HUES48 (cell line): ENCODE measurements at regions not wholly inside any gene's neighbourhood (a gene's known extent, or its start where the extent isn't known, plus 50 kb on each side); places are given as distances from the start of the nearest gene placed in this dataset.
"Not testable (repeated sequence)": the region's sequence is repeated elsewhere in the genome, so short reads cannot be mapped to it uniquely, and the experiment has no call there.

Experiments
- H3K27ac ChIP-seq: one replicate; pipeline ENCODE4 v1.7.0; 2013; ENCODE audit warnings: low read depth, low read length, inconsistent platforms
- H3K27me3 ChIP-seq: 2 replicates; pipeline ENCODE4 v1.6.1; 2013; ENCODE audit warnings: mild to moderate bottlenecking, low read length; ENCODE audit not compliant: control insufficient read depth, insufficient read depth
- H3K36me3 ChIP-seq: 2 replicates; pipeline ENCODE4 v1.6.1; 2013; ENCODE audit warnings: low read length; ENCODE audit not compliant: control insufficient read depth, insufficient read depth
- H3K4me1 ChIP-seq: 2 replicates; pipeline ENCODE4 v1.6.1; 2013; ENCODE audit warnings: mild to moderate bottlenecking, low read length; ENCODE audit not compliant: control insufficient read depth, insufficient read depth
- H3K4me3 ChIP-seq: 2 replicates; pipeline ENCODE4 v1.5.1; 2013; ENCODE audit warnings: mild to moderate bottlenecking, low read depth, low read length
- H3K9ac ChIP-seq: 2 replicates; pipeline ENCODE4 v1.6.1; 2013; ENCODE audit warnings: mild to moderate bottlenecking, low read depth, low read length, moderate library complexity
- H3K9me3 ChIP-seq: 2 replicates; pipeline ENCODE4 v1.6.1; 2013; ENCODE audit warnings: low read length; ENCODE audit not compliant: control insufficient read depth, insufficient read depth

DNA sequence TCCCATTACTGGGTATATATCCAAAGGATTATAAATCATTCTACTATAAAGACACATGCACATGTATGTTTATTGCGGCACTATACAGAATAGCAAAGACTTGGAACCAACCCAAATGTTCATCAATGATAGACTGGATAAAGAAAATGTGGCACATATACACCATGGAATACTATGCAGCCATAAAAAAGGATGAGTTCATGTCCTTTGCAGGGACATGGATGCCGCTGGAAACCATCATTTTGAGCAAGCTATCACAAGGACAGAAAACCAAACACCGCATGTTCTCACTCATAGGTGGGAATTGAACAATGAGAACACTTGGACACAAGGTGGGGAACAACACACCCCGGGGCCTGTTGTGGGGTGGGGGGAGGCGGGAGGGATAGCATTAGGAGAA lies 57.0 kb upstream of the NEUROD1 start:
- not testable (repeated sequence) for H3K9ac ChIP-seq, H3K27ac ChIP-seq, H3K4me3 ChIP-seq, H3K27me3 ChIP-seq, H3K9me3 ChIP-seq, H3K4me1 ChIP-seq, H3K36me3 ChIP-seq

- Histone ChIP-seq H3K4me3 (no peak overlapping the region), H3K9me3 (no peaks in the 10 kb centered on the region), H3K27me3 (no peaks in the 10 kb centered on the region), H3K27ac (no peak overlapping the region), H3K9ac (no peak overlapping the region), H3K36me3 (no peaks in the 10 kb centered on the region), H3K4me1 (no peaks in the 10 kb centered on the region)
Measured at GRCh38 chr2:181738074-181738473, 57.8 kb upstream of the NEUROD1 start.

- H3K9ac ChIP-seq = no peak overlapping the region
- no peaks in the 10 kb centered on the region for H3K4me1 ChIP-seq
- H3K27ac ChIP-seq = no peak overlapping the region
- no peaks in the 10 kb centered on the region for H3K9me3 ChIP-seq
- no peak overlapping the region for H3K4me3 ChIP-seq
- H3K27me3 ChIP-seq = no peaks in the 10 kb centered on the region
- H3K36me3 ChIP-seq = no peaks in the 10 kb centered on the region
Measured at GRCh38 chr2:181738563-181738962, 58.2 kb upstream of the NEUROD1 start.

- Histone ChIP-seq H3K27me3 (no peaks in the 10 kb centered on the region), H3K36me3 (no peaks in the 10 kb centered on the region), H3K4me3 (no peak overlapping the region), H3K9me3 (no peaks in the 10 kb centered on the region), H3K4me1 (no peaks in the 10 kb centered on the region), H3K27ac (no peak overlapping the region), H3K9ac (no peak overlapping the region)
Measured at GRCh38 chr2:181741756-181742155, 61.4 kb upstream of the NEUROD1 start.

- Histone ChIP-seq H3K36me3 (no peaks in the 10 kb centered on the region), H3K9ac (no peak overlapping the region), H3K27ac (no peak overlapping the region), H3K4me1 (no peaks in the 10 kb centered on the region), H3K27me3 (no peaks in the 10 kb centered on the region), H3K9me3 (no peaks in the 10 kb centered on the region), H3K4me3 (no peak overlapping the region)
Measured at GRCh38 chr2:181742361-181742760, 62.0 kb upstream of the NEUROD1 start.

DNA sequence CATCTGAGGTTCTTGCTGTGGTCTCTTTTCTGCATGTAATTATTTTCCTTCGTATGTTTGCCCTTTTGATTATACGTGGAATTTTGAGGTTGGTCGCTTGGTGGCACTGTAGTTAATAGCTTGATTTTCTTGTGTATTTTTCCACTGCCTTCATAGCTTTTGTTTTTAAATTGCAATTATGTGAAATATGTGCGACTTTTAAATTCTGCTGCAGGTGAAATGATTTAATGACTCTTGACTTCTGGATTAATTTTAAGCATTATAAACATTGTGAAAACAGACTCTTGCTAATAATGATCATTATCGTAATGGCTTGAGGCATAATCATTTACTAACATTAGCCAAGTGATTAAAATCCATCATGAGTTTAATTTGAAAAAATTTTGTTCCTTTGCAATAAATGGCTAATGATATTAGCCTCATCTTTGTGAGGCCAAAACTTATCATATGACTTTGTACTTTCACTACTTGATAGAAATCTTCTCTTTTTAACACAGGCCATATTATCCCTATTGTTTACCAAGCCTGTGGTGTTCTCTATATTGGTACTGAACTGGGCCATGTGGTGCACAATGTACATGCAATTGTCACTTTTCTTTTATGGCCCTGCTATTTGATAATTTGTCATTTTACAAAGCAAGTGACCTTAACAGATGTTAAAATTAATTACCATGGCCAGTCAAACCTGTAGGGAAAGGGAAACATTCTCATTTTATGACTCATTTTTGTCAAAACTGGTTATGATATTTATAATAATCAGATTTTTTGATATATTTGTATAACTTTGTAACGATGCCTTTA lies 62.8 kb upstream of the NEUROD1 start:
- no peaks in the 10 kb centered on the region for H3K4me1 ChIP-seq
- H3K4me3 ChIP-seq = no peak overlapping the region
- no peaks in the 10 kb centered on the region for H3K36me3 ChIP-seq
- H3K27me3 ChIP-seq = no peaks in the 10 kb centered on the region
- H3K9me3 ChIP-seq = no peaks in the 10 kb centered on the region
- H3K9ac ChIP-seq = no peak overlapping the region
- H3K27ac ChIP-seq = no peak overlapping the region

GRCh38 chr2:181743723-181744031 lies 63.4 kb upstream of the NEUROD1 start:
- Histone ChIP-seq H3K9ac (no peak overlapping the region), H3K9me3 (no peaks in the 10 kb centered on the region), H3K27ac (no peak overlapping the region), H3K27me3 (no peaks in the 10 kb centered on the region), H3K4me1 (no peaks in the 10 kb centered on the region), H3K36me3 (no peaks in the 10 kb centered on the region), H3K4me3 (no peak overlapping the region)

DNA sequence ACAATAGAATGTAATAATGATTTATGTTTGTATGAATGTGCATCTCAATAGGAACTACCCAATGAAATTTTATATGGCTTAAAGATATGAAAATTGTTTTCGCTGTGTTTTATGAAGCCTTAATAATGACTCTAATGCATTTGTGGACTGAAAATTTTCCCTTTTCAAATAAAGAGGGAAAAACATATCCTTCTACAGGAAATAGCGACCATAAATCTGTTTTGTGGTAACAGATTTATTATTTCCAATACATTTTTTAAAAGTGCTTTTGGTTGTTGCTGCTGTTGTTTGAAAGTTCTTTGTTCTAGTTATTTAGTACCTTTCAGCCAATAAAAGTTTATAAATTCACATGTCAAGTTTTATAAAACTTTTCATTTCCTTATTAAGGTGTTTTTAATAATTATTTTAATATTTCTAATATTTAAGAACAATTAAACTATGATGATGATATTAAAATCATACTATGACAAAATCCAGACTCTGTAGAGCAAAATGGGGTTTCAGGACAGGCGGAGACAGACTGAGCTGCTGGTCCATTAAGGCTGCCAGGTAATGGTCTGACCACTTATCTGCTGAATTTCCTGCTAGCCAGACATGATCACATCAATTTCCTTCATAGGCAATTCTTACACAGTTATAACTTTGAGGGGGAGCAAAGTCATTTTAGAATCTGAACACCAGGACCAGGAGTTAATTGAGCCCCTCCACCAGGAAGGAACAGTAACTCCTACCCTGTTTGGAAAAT lies 65.7 kb upstream of the NEUROD1 start:
- H3K9ac ChIP-seq = no peak overlapping the region
- H3K4me3 ChIP-seq = no peak overlapping the region
- 0 out of 2 replicates have a peak, but pooled peaks cover 4% of the 10 kb centered on the region for H3K4me1 ChIP-seq
- no peaks in the 10 kb centered on the region for H3K36me3 ChIP-seq
- H3K27ac ChIP-seq = no peak overlapping the region
- H3K9me3 ChIP-seq = no peaks in the 10 kb centered on the region
- no peaks in the 10 kb centered on the region for H3K27me3 ChIP-seq

DNA sequence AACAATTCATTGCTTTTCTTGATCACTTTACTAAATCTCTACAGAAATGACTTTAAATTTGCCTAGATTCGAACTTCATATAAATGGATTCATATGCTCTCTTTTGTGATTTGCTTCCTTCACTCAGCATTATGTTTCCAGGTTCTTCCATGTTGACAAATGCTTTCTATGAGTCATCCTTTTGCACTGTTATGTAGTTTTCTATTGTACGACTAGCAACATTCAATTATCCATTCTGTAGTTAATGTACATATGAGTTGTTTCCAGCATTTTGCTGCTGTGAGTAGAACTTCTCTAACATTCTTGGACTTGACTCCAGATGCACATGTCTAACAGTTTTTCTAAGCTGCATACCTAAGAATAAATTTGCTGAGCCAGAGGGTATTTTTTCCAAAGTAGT lies 66.5 kb upstream of the NEUROD1 start:
- H3K36me3 ChIP-seq = no peaks in the 10 kb centered on the region
- H3K4me3 ChIP-seq = no peak overlapping the region
- no peaks in the 10 kb centered on the region for H3K27me3 ChIP-seq
- H3K4me1 ChIP-seq = 0 out of 2 replicates have a peak, but pooled peaks cover 4% of the 10 kb centered on the region
- no peak overlapping the region for H3K27ac ChIP-seq
- H3K9ac ChIP-seq = no peak overlapping the region
- no peaks in the 10 kb centered on the region for H3K9me3 ChIP-seq

DNA sequence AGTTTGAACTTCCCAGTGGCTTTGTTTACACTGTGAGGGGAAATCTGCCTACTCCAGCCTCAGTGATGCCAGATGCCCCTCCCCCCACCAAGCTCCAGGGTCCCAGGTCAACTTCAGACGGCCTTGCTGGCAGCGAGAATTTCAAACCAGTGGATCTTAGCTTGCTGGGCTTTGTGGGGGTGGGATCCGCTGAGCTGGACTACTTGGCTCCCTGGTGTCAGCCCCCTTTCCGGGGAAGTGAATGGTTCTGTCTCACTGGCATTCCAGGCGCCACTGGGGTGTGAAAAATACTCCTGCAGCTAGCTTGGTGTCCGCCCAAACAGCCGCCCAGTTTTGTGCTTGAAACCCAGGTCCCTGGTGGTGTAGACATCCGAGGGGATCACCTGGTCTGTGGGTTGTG lies 70.0 kb upstream of the NEUROD1 start:
- Histone ChIP-seq H3K4me1 (peaks cover 9% of the 10 kb centered on the region; the same call in 1 of the 2 replicates), H3K9ac (no peak overlapping the region), H3K9me3 (no peaks in the 10 kb centered on the region)

DNA sequence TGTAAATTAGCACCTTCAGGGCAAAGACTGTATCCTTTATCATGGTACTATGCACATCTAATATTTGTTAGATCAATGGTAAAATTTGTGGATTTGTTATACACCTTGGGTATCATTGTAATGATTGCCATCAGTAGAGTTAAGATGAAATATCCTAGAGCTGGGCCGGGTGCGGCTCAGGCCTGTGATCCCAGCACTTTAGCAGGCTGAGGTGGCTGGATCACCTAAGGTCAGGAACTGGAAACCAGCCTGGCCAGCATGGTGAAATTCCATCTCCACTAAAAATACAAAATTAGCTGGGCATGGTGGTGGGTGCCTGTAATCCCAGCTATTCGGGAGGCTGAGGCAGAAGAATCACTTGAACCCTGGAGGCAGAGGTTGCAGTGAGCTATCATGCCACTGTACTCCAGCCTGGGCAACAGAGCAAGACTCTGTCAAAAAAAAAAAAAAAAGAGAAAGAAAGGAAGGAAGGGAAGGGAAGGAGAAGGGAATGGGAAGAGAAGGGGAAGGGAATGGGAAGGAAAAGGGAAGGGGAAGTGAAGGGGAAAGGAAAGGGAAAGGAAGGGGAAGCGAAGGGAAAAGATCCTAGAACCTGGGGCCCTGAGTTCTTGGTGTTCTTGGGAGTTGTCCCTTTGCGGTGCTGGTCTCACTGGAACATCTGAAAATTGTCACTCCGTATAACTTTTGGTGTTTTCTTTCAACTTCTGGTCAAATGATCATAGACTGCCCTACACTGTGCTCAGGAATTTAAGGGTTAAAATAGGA lies 71.1 kb upstream of the NEUROD1 start:
- Histone ChIP-seq H3K9me3 (no peaks in the 10 kb centered on the region), H3K27me3 (no peaks in the 10 kb centered on the region), H3K9ac (no peak overlapping the region), H3K4me3 (no peak overlapping the region), H3K27ac (no peak overlapping the region), H3K36me3 (no peaks in the 10 kb centered on the region), H3K4me1 (peaks cover 9% of the 10 kb centered on the region; the same call in 1 of the 2 replicates)

More for the DNA sequence above, 70.0 kb upstream of the NEUROD1 start:
- H3K27ac ChIP-seq = no peak overlapping the region
- no peaks in the 10 kb centered on the region for H3K36me3 ChIP-seq
- H3K4me3 ChIP-seq = no peak overlapping the region
- H3K27me3 ChIP-seq = no peaks in the 10 kb centered on the region
